WI38 (cell line): ENCODE measurements at regions not wholly inside any gene's neighbourhood (a gene's known extent, or its start where the extent isn't known, plus 50 kb on each side); places are given as distances from the start of the nearest gene placed in this dataset.

ENCODE experiments used
- H3K4me3 ChIP-seq: 2 replicates; pipeline ENCODE4 v1.5.1; 2011; ENCODE audit warnings: low read depth, mild to moderate bottlenecking, control low read depth, low read length
- CTCF ChIP-seq: IDR thresholded peaks from 2 replicates; pipeline ENCODE4 v1.5.1; 2012; ENCODE audit warnings: low read depth, mild to moderate bottlenecking, control low read depth, low read length

GRCh38 chr13:65623148-65623547 is 1607.0 kb downstream of the PCDH9 start:
- H3K4me3 ChIP-seq: no peak overlapping the region
- no peak for TF ChIP-seq CTCF

DNA sequence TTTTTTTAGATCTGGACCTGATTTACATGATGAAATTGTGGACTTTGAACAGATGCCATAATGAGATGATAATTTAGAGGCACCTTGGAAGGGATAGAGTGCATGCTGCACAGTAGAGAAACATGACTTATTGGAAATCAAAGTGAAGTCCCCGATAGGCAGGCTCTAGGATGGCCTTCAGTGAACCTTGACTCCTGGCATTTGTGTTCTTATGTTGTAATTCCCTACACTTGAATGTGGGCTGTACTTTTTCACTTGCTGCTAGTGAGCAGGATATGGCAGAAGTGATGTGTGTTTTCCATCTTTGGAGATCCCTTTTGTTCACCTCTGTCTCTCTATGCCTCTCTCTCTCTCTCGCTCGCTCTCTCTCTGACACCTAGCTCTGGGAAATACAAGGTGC is 1614.6 kb downstream of the PCDH9 start:
- no peak overlapping the region for H3K4me3 ChIP-seq
- no peak for TF ChIP-seq CTCF

- no peak for TF ChIP-seq CTCF
- H3K4me3 ChIP-seq: no peak overlapping the region
Measured at GRCh38 chr13:65613004-65613403, 1617.1 kb downstream of the PCDH9 start.

GRCh38 chr13:65609350-65609749 is 1620.8 kb downstream of the PCDH9 start:
- no peak overlapping the region for H3K4me3 ChIP-seq
- no peak for TF ChIP-seq CTCF

DNA sequence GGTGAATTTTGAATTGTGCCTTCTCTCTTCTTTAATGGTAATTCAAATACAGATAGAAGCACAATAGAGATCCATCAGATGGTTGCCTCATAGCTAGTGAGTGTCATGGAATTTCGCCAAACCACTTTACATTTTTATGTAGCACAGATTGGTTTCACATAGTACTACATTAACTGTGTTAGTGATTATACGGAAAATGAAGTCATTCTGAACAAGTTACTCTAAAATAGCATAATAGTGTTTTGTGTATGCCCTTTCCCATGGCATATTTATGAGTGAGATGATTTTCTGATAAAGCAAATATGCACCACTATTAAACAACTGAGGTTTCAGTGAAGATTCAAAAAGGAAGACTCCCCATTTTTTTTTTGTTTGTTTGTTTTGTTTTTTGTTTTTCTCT is 1623.5 kb downstream of the PCDH9 start:
- no peak overlapping the region for H3K4me3 ChIP-seq
- TF ChIP-seq CTCF: no peak

- no peak overlapping the region for H3K4me3 ChIP-seq
- no peak for TF ChIP-seq CTCF
Measured at GRCh38 chr13:65605396-65605795, 1624.7 kb downstream of the PCDH9 start.

- H3K4me3 ChIP-seq: no peak overlapping the region
- TF ChIP-seq CTCF: no peak
Measured at GRCh38 chr13:65603160-65603559, 1627.0 kb downstream of the PCDH9 start.

GRCh38 chr13:65601855-65602254 is 1628.3 kb downstream of the PCDH9 start:
- TF ChIP-seq CTCF: no peak
- no peak overlapping the region for H3K4me3 ChIP-seq
